Psoas muscle (tissue), 7 donors: ENCODE measurements at regions not wholly inside any gene's neighbourhood (a gene's known extent, or its start where the extent isn't known, plus 50 kb on each side); places are given as distances from the start of the nearest gene placed in this dataset.
A peak's percentile ranks its signal among the peaks of the same experiment; 100 is the strongest.

Source experiments
- ATAC-seq, 4 donors: fragments of 200-7000 bp; cut with Tn5 transposase; one replicate each; pipeline ENCODE4 v1.9.1; 2020; ENCODE audit warnings: moderate library complexity in 3 of 4, mild to moderate bottlenecking in 2 of 4
- DNase-seq, 2 donors: peaks; one replicate each; pipeline ENCODE4 v3.0.0-alpha.2; 2020
- H3K27ac ChIP-seq: fragments of 200-600 bp; one replicate; pipeline ENCODE4 v1.8.0; 2022
- H3K27me3 ChIP-seq, 3 donors: fragments of 200-600 bp in 1 of 3; one replicate each; pipeline versions ENCODE4 v1.6.1 to v1.8.0; 2013 to 2022; ENCODE audit warnings: low read length in 2 of 3, mild to moderate bottlenecking in 2 of 3, moderate library complexity in 1 of 3; ENCODE audit not compliant: insufficient read depth in 3 of 3
- H3K36me3 ChIP-seq, 2 donors: fragments of 200-600 bp in 1 of 2; one replicate each; pipeline versions ENCODE4 v1.6.1 to v1.8.0; 2013 to 2022; ENCODE audit warnings: low read depth in 1 of 2, mild to moderate bottlenecking in 1 of 2, moderate library complexity in 1 of 2; ENCODE audit not compliant: insufficient read depth in 1 of 2
- H3K4me1 ChIP-seq: fragments of 200-600 bp; one replicate; pipeline ENCODE4 v1.8.0; 2022
- H3K4me3 ChIP-seq: fragments of 200-600 bp; one replicate; pipeline ENCODE4 v1.8.0; 2022; ENCODE audit warnings: mild to moderate bottlenecking
- H3K9me3 ChIP-seq: fragments of 200-600 bp; one replicate; pipeline ENCODE4 v1.8.0; 2022
- CTCF ChIP-seq: fragments of 200-600 bp; IDR thresholded peaks from one replicate; pipeline ENCODE4 v1.8.0; 2022; ENCODE audit warnings: antibody characterized with exemption
- WGBS, 3 donors: extraction: QIAGEN DNeasy Blood & Tissue Kit; methylation state at CpG; one replicate each; pipeline versions ENCODE4 v1.1.6 to v1.1.7; 2013; 5-methylcytosine and 5-hydroxymethylcytosine counted together
- intact Hi-C, 2 donors: fragments of 100-400 bp; cut with DNase I; formaldehyde crosslinking; loops; one replicate each; pipeline versions ENCODE4 v1.11.0 to v1.14.2; 2022
- donor health status: healthy with polysubstance abuse.
- donor health status: DM: no; HTN: no; CAD: no; lungs with moderate emphysema.
- donor health status: Bipolar disorder and iron deficiency.
- donor health status: healthy.
- donor health status: DM: yes; HTN: yes; CAD: no.
- donor health status: DM: no; HTN: no; CAD: no.
- donor health status: DM: yes; HTN: yes; CAD: no.

GRCh38 chr7:142560166-142560565, 189.1 kb upstream of the PRSS1 start:
- Histone ChIP-seq H3K9me3 (no peaks in the 10 kb centered on the region), H3K36me3 (no peaks in the 10 kb centered on the region), H3K4me3 (no peak overlapping the region), H3K27me3 (no peaks in the 10 kb centered on the region), H3K27ac (no peak overlapping the region), H3K4me1 (peaks cover 6% of the 10 kb centered on the region)
- ATAC-seq (no peak), DNase-seq (no peak)
- intact Hi-C loops = no loop called here
- no peak for TF ChIP-seq CTCF
- 74 to 87% (median 80%) methylated on average over 2 of the region's 2 CpGs for WGBS, 3 donors

GRCh38 chr7:142557971-142558582, 191.2 kb upstream of the PRSS1 start:
- intact Hi-C loops = no loop called here
- TF ChIP-seq CTCF = peak; percentile 40
- peak in 1 of 2 donors; percentile 25 for DNase-seq
- 48 to 50% (median 49%) methylated on average over 5 of the region's 5 CpGs for WGBS, 3 donors
- Histone ChIP-seq H3K4me1 (peaks cover 6% of the 10 kb centered on the region), H3K36me3 (no peaks in the 10 kb centered on the region), H3K27me3 (no peaks in the 10 kb centered on the region), H3K4me3 (no peak overlapping the region), H3K9me3 (no peaks in the 10 kb centered on the region), H3K27ac (no peak overlapping the region)
- peak in 3 of 4 donors; percentile 67 to 75 (median 71) for ATAC-seq

GRCh38 chr7:142556740-142557139, 192.5 kb upstream of the PRSS1 start:
- H3K27ac ChIP-seq = no peak overlapping the region
- H3K9me3 ChIP-seq = no peaks in the 10 kb centered on the region
- peak; percentile 62 to 81 for DNase-seq
- intact Hi-C loops = no loop called here
- TF ChIP-seq CTCF = peak; percentile 20
- no peak overlapping the region for H3K4me3 ChIP-seq
- H3K4me1 ChIP-seq = peaks cover 6% of the 10 kb centered on the region
- H3K27me3 ChIP-seq = no peaks in the 10 kb centered on the region
- WGBS, 3 donors = 3 to 9% (median 5%) methylated on average over 5 of the region's 5 CpGs
- ATAC-seq = peak; percentile 95 to 98 (median 98)
- no peaks in the 10 kb centered on the region for H3K36me3 ChIP-seq

- peaks cover 6% of the 10 kb centered on the region for H3K4me1 ChIP-seq
- 73 to 79% (median 74%) methylated on average over 10 of the region's 10 CpGs for WGBS, 3 donors
- H3K27me3 ChIP-seq = no peaks in the 10 kb centered on the region
- H3K4me3 ChIP-seq = no peak overlapping the region
- no peak for DNase-seq
- intact Hi-C loops = no loop called here
- no peak overlapping the region for H3K27ac ChIP-seq
- TF ChIP-seq CTCF = no peak
- no peaks in the 10 kb centered on the region for H3K9me3 ChIP-seq
- ATAC-seq = no peak
- H3K36me3 ChIP-seq = no peaks in the 10 kb centered on the region
Measured at GRCh38 chr7:142554560-142555532, 194.4 kb upstream of the PRSS1 start.
